CD4-positive, alpha-beta T cell (primary cell): ENCODE measurements at regions not wholly inside any gene's neighbourhood (a gene's known extent, or its start where the extent isn't known, plus 50 kb on each side); places are given as distances from the start of the nearest gene placed in this dataset.

Source experiments
- ATAC-seq: fragments of 200-7000 bp; cut with Tn5 transposase; one replicate; pipeline ENCODE4 v1.10.0; 2022; ENCODE audit warnings: mild to moderate bottlenecking; ENCODE audit not compliant: poor library complexity
- CTCF ChIA-PET: fragments of 350-600 bp; sonication (Branson Sonifier 250); formaldehyde crosslinking; loops from one replicate; lab custom pipeline; 2021; ENCODE audit warnings: antibody characterized with exemption, inconsistent platforms; lab: Charles Lee
- POLR2A ChIA-PET: fragments of 350-600 bp; sonication (Branson Sonifier 250); formaldehyde crosslinking; loops from one replicate; lab custom pipeline; 2021; ENCODE audit warnings: antibody characterized with exemption, inconsistent platforms; lab: Charles Lee
- DNase-seq, 14 experiments: peaks; one replicate each; pipeline ENCODE4 v3.0.0-alpha.2; 2013 to 2020; ENCODE audit warnings: mixed read lengths in 2 of 14
- H3K27ac ChIP-seq, 2 donors: one replicate each; pipeline versions ENCODE4 v1.5.1 to v1.7.0; 2013; ENCODE audit warnings: low read length in 2 of 2, low read depth in 1 of 2, mild to moderate bottlenecking in 1 of 2
- H3K27me3 ChIP-seq, 2 experiments: 1 replicate in 1 of 2; 2 replicates in 1 of 2; pipeline versions ENCODE4 v1.6.1 to v1.7.0; 2013; ENCODE audit warnings: low read length in 2 of 2, control low read depth in 1 of 2, mild to moderate bottlenecking in 1 of 2, moderate library complexity in 1 of 2; ENCODE audit not compliant: insufficient read depth in 2 of 2, control insufficient read depth in 1 of 2
- H3K36me3 ChIP-seq: one replicate; pipeline ENCODE4 v1.6.1; 2013; ENCODE audit warnings: low read length, control low read depth; ENCODE audit not compliant: insufficient read depth
- H3K4me1 ChIP-seq: one replicate; pipeline ENCODE4 v1.6.1; 2013; ENCODE audit warnings: low read length, control low read depth; ENCODE audit not compliant: insufficient read depth
- H3K4me3 ChIP-seq: one replicate; pipeline ENCODE4 v1.5.1; 2013; ENCODE audit warnings: mild to moderate bottlenecking, low read length, moderate library complexity
- H3K9me3 ChIP-seq, 2 experiments: 1 replicate in 1 of 2; 2 replicates in 1 of 2; pipeline versions ENCODE4 v1.6.1 to v1.7.0; 2013; ENCODE audit warnings: low read length in 2 of 2, mild to moderate bottlenecking in 2 of 2, control low read depth in 1 of 2, moderate library complexity in 1 of 2; ENCODE audit not compliant: control insufficient read depth in 1 of 2, insufficient read depth in 1 of 2
- H3K27ac Mint-ChIP-seq: one replicate; pipeline ENCODE4 v1.8.0; 2020; ENCODE audit warnings: mixed read lengths
- H3K27me3 Mint-ChIP-seq: one replicate; pipeline ENCODE4 v1.8.0; 2021; ENCODE audit warnings: mixed read lengths
- H3K36me3 Mint-ChIP-seq: one replicate; pipeline ENCODE4 v1.8.0; 2021; ENCODE audit warnings: low read depth, mixed read lengths
- H3K4me1 Mint-ChIP-seq: one replicate; pipeline ENCODE4 v1.8.0; 2021; ENCODE audit warnings: low read depth, mixed read lengths
- H3K4me3 Mint-ChIP-seq: one replicate; pipeline ENCODE4 v1.8.0; 2020; ENCODE audit warnings: mild to moderate bottlenecking, mixed read lengths
- H3K9me3 Mint-ChIP-seq: one replicate; pipeline ENCODE4 v1.8.0; 2020; ENCODE audit warnings: mixed read lengths
- CTCF ChIP-seq: fragments of 200-600 bp; IDR thresholded peaks from one replicate; pipeline ENCODE4 v1.8.0; 2022; ENCODE audit warnings: antibody characterized with exemption, mild to moderate bottlenecking
- intact Hi-C, 2 experiments: fragments of 100-400 bp; cut with DNase I in 1 of 2; cut with micrococcal nuclease in 1 of 2; formaldehyde crosslinking; loops; one replicate each; pipeline versions ENCODE4 v1.15.1 to v1.9.0; 2023 to 2025; cut with DNase I, micrococcal nuclease

GRCh38 chr5:4182144-4182543 is 586.5 kb downstream of the IRX1 start:
- Mint-ChIP-seq H3K36me3 (no peaks in the 10 kb centered on the region), H3K27ac (no peak overlapping the region), H3K9me3 (peaks cover 6% of the 10 kb centered on the region), H3K4me3 (no peak overlapping the region), H3K4me1 (no peaks in the 10 kb centered on the region), H3K27me3 (no peaks in the 10 kb centered on the region)
- ChIA-PET CTCF (no interaction called here), POLR2A (no interaction called here)
- ATAC-seq (no peak), DNase-seq (no peak)
- no peak for TF ChIP-seq CTCF
- Histone ChIP-seq H3K4me3 (no peak overlapping the region), H3K4me1 (no peaks in the 10 kb centered on the region), H3K9me3 (peaks cover 0 to 5% of the 10 kb centered on the region in 2 experiments), H3K27me3 (no peaks in the 10 kb centered on the region), H3K27ac (no peak overlapping the region), H3K36me3 (no peaks in the 10 kb centered on the region)
- intact Hi-C loops: no loop called here

GRCh38 chr5:4185127-4185526 is 589.5 kb downstream of the IRX1 start:
- Mint-ChIP-seq H3K27me3 (no peaks in the 10 kb centered on the region), H3K4me3 (no peak overlapping the region), H3K9me3 (peaks cover 8% of the 10 kb centered on the region), H3K4me1 (no peaks in the 10 kb centered on the region), H3K36me3 (no peaks in the 10 kb centered on the region), H3K27ac (no peak overlapping the region)
- TF ChIP-seq CTCF: no peak
- CTCF ChIA-PET: no interaction called here
- Histone ChIP-seq H3K4me3 (no peak overlapping the region), H3K27ac (no peak overlapping the region), H3K27me3 (no peaks in the 10 kb centered on the region), H3K9me3 (peaks cover 0 to 14% of the 10 kb centered on the region in 2 experiments), H3K36me3 (no peaks in the 10 kb centered on the region), H3K4me1 (no peaks in the 10 kb centered on the region)
- POLR2A ChIA-PET: no interaction called here
- intact Hi-C loops: no loop called here
- no peak for ATAC-seq
- DNase-seq: no peak

- Histone ChIP-seq H3K4me3 (no peak overlapping the region), H3K4me1 (no peaks in the 10 kb centered on the region), H3K36me3 (no peaks in the 10 kb centered on the region), H3K27me3 (no peaks in the 10 kb centered on the region), H3K9me3 (peaks cover 0 to 13% of the 10 kb centered on the region in 2 experiments), H3K27ac (no peak overlapping the region)
- ATAC-seq (no peak), DNase-seq (no peak)
- intact Hi-C loops: no loop called here
- peaks cover 8% of the 10 kb centered on the region for H3K9me3 Mint-ChIP-seq
- no peaks in the 10 kb centered on the region for H3K27me3 Mint-ChIP-seq
- H3K27ac Mint-ChIP-seq: no peak overlapping the region
- ChIA-PET CTCF (no interaction called here), POLR2A (no interaction called here)
- H3K4me3 Mint-ChIP-seq: no peak overlapping the region
- H3K36me3 Mint-ChIP-seq: no peaks in the 10 kb centered on the region
- no peak for TF ChIP-seq CTCF
- no peaks in the 10 kb centered on the region for H3K4me1 Mint-ChIP-seq
Observed at GRCh38 chr5:4188704-4189103, 593.1 kb downstream of the IRX1 start.
